ENCODE measurements at regions not wholly inside any gene's neighbourhood (a gene's known extent, or its start where the extent isn't known, plus 50 kb on each side); places are given as distances from the start of the nearest gene placed in this dataset.

DNA sequence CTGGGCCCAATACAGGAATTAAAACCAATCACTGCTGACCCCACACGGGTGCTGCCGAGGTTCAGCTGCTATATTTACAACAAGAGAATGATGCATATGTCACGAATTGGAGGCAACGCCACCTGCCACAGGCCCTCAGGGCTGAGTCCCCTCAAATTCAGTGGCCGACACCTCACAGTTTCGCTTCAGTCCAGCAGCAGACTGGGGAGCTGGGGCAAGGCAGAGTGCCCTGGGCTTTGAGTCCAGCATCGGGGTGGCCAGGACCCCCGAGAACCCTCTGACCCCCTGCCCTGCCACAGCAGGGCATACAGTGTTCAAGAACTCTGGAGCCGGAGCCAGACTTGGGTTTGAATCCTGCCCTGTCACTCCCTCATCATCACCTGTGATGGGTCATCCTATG is 247.2 kb downstream of the CTTN start:
- no peak for DNase-seq (ENCODE audit: low spot score)
- in situ Hi-C loops (cut with MboI; ENCODE audit: low sequenced_read_pairs, unreplicated experiment), result no loop called here
- TF ChIP-seq, protein P1, sequence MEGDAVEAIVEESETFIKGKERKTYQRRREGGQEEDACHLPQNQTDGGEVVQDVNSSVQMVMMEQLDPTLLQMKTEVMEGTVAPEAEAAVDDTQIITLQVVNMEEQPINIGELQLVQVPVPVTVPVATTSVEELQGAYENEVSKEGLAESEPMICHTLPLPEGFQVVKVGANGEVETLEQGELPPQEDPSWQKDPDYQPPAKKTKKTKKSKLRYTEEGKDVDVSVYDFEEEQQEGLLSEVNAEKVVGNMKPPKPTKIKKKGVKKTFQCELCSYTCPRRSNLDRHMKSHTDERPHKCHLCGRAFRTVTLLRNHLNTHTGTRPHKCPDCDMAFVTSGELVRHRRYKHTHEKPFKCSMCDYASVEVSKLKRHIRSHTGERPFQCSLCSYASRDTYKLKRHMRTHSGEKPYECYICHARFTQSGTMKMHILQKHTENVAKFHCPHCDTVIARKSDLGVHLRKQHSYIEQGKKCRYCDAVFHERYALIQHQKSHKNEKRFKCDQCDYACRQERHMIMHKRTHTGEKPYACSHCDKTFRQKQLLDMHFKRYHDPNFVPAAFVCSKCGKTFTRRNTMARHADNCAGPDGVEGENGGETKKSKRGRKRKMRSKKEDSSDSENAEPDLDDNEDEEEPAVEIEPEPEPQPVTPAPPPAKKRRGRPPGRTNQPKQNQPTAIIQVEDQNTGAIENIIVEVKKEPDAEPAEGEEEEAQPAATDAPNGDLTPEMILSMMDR (IDR thresholded peaks at IDR 0.05; ENCODE audit: borderline replicate concordance, control extremely low read depth, extremely low read depth, insufficient read depth, missing control alignments), result no peak

DNA sequence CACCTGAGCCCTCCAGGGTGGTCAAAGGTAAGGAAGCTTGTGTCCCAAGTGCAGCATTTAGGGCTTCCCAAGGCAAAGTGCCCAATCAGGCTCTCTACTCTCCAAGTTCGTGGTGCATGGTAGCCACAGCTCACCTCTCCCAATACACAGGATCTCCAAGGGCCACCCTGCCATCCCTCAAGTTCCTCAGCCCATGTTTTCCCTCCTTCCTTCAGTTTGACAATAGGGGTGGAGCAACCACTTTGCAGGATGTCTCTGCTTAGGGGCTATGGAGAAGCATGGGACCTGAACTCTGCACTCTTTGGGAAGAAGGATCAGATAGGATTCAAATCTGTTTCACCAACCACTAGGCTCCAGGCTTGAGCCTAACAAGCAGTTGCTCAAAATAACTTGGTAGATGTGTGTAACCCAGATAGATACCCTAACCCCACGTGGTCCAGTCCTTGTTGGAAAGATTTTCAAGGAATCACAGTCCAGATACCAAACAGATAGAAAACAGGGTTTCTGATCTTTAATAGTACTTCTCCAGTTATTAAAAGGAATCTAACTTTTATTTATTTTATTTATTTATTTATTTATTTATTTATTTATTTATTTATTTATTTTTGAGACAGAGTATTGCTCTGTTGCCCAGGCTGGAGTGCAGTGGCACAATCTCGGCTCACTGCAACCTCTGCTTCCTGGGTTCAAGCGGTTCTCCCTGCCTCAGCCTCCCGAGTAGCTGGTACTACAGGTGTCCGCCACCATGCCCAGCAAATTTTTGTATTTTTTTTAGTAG is 248.1 kb downstream of the CTTN start:
- in situ Hi-C loops (cut with MboI; ENCODE audit: low sequenced_read_pairs, unreplicated experiment), result no loop called here
- no peak for DNase-seq (ENCODE audit: low spot score)
- TF ChIP-seq, protein P1 (IDR thresholded peaks at IDR 0.05; ENCODE audit: borderline replicate concordance, control extremely low read depth, extremely low read depth, insufficient read depth, missing control alignments), result no peak

DNA sequence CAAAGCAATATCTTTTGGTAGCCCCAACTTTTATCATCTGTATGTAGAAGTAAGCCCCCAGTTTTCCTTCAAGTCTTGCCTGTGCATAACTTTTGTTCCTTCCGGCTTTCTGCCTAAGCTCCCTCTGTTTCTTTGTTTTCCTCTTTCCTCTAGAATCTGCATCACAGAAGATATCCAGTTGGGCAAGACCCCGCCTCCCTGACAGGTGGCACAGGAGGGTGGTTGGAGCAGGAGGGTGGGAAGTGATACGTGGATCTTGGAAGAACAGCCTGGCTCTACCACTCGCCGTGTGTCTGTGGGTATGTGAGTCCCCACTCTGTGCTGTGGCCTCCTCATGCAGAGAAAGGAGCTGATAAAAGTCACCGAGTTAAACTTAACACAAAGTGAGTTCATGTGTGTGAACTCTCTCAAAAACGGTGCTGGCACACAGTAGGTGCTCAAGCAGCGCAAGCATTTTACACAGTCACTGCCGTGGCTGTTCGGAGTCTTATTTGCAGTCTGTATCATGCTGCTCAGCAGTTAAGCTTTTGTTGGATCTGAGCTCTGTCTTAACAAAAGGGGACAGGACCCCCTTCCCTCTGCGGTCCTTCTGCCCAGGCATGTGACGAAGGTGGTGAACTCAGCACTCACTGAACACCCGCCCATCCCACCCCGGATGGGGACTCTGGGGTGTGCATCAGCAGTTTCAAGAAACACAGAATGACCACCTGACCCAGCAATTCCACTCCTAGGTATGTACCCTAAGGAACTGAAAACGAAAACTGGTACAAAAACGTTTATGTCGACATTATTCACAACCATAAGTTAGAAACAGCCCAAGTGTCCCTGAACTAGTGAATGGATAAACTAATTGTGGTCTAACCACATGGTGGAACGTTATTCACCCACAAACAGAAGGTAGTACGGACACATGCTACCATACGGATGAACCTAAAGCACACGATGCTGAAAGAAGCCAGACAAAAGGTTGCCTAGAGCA is 249.1 kb downstream of the CTTN start:
- in situ Hi-C loops (cut with MboI; ENCODE audit: low sequenced_read_pairs, unreplicated experiment), result no loop called here
- TF ChIP-seq, protein P1 (IDR thresholded peaks at IDR 0.05; ENCODE audit: borderline replicate concordance, control extremely low read depth, extremely low read depth, insufficient read depth, missing control alignments), result no peak
- DNase-seq (ENCODE audit: low spot score), result no peak

DNA sequence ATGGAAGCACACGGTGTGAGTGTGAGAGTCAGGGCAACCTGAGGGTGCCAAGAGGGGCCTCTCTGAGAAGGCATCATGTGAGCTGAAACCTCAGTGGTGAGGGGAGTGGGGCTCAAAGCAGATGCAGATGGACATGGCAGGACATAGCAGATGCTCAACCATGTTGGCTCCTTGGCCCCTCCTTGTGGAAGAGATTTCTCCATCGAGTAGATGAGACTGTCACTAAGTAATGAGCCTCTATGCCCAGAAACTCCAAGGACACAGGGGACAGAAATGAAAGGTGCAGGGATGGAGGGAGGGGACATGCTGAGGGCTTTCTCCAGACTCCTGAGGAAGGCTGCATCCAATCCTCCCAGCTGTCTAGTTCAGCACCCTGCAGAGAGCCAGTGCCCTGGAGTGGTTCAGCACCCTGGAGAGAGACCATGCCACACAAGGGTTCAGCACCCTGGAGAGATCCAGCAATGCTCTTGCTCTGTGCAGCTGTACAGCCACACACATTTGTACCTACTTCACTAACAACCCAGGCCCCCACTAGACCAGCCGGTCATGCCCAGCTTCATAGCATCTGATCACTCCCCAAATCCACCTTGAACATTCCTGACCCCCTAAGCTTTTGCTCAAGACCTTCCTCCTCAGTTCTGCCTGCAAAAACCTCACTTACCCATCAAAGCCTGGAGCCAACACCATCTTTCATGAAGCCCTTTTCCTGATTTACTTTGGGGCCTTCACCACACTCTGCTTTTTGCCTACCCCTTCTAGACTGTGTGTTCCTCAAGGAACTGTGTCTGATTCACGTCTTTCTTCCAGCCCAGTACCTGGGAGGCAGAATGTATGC is 252.0 kb downstream of the CTTN start:
- TF ChIP-seq, protein P1 (IDR thresholded peaks at IDR 0.05; ENCODE audit: borderline replicate concordance, control extremely low read depth, extremely low read depth, insufficient read depth, missing control alignments), result no peak
- in situ Hi-C loops (cut with MboI; ENCODE audit: low sequenced_read_pairs, unreplicated experiment), result no loop called here
- DNase-seq (ENCODE audit: low spot score), result peak; percentile 80

DNA sequence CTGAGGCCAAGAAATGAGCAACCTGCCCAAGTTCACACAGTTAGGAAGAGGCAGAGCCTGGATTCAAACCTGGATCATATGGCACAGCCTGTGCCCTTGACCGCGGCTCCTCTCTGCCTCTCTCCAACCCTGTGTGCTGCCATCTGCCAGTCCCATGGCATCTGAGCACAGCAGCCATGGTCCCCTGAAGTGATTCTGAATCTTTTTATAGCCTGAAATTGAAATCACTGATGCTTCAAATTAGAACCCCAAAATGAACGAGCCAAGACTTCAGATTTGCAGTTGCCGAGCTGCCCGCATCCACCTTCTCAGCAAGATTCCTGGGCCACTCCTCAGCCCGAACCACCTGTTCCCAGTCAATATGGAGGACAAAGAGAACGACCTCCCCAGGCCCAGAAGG is 252.7 kb downstream of the CTTN start:
- in situ Hi-C loops (cut with MboI; ENCODE audit: low sequenced_read_pairs, unreplicated experiment), result no loop called here
- TF ChIP-seq, protein P1 (IDR thresholded peaks at IDR 0.05; ENCODE audit: borderline replicate concordance, control extremely low read depth, extremely low read depth, insufficient read depth, missing control alignments), result no peak
- no peak for DNase-seq (ENCODE audit: low spot score)

DNA sequence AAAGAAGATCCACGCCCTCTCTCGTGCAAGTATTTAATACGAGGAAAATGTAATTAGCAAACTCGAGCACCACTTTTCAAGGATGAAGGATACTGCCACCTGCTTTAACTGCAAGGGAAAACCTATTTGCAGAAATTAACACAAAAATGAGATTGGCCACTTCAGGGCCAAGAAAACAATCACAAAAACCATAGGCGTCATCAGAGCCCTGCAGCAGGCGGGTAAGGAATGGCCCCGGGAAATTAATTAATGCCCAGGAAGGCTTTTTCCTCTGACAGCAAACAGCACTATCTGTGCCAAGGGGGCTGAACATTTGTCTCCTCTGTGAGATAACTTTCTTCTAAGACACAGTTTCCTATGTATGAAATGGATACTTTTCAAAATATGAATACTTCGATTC is 255.7 kb downstream of the CTTN start:
- in situ Hi-C loops (cut with MboI; ENCODE audit: low sequenced_read_pairs, unreplicated experiment), result no loop called here
- no peak for DNase-seq (ENCODE audit: low spot score)
- TF ChIP-seq, protein P1 (IDR thresholded peaks at IDR 0.05; ENCODE audit: borderline replicate concordance, control extremely low read depth, extremely low read depth, insufficient read depth, missing control alignments), result no peak
